ENCODE measurements at regions not wholly inside any gene's neighbourhood (a gene's known extent, or its start where the extent isn't known, plus 50 kb on each side); places are given as distances from the start of the nearest gene placed in this dataset.
A peak's percentile ranks its signal among the peaks of the same experiment; 100 is the strongest.

- Histone ChIP-seq H3K79me2 (ENCODE audit: control insufficient read depth, insufficient read depth, low read length, poor library complexity) (no peaks in the 10 kb centered on the region), H3K4me1 (ENCODE audit: control insufficient read depth in 1 of 2, insufficient read depth in 2 of 2, low read length in 2 of 2) (peaks cover 3 to 4% of the 10 kb centered on the region in 2 experiments), H2BK12ac (ENCODE audit: low read length) (peak overlapping the region; percentile 46), H3K4ac (ENCODE audit: low read depth, low read length) (no peak overlapping the region), H3K9me3 (ENCODE audit: insufficient read depth, low read depth, low read length) (peaks cover 2% of the 10 kb centered on the region), H2AFZ (ENCODE audit: insufficient read depth, low read length, poor library complexity) (peak overlapping the region; percentile 2), H4K12ac (ENCODE audit: low read depth, low read length) (peak overlapping the region; percentile 23), H2BK120ac (ENCODE audit: insufficient read depth, low read length, poor library complexity) (peak overlapping the region; percentile 14), H2BK5ac (ENCODE audit: low read depth, low read length, poor library complexity) (no peak overlapping the region), H3K79me1 (ENCODE audit: low read length) (no peaks in the 10 kb centered on the region), H3K23ac (ENCODE audit: low read length) (no peak overlapping the region), H2AK5ac (ENCODE audit: low read length) (no peak overlapping the region), H3K36me3 (ENCODE audit: control insufficient read depth in 1 of 2, insufficient read depth in 2 of 2, low read length in 2 of 2) (no peaks in the 10 kb centered on the region), H3K9ac (ENCODE audit: low read length) (no peak overlapping the region), H3K27ac (ENCODE audit: low read depth, low read length) (no peak overlapping the region), H4K91ac (ENCODE audit: low read depth, low read length) (peak overlapping the region; percentile 4), H3K27me3 (ENCODE audit: insufficient read depth, low read length) (no peaks in the 10 kb centered on the region), H3K4me3 (ENCODE audit: low read depth, low read length) (no peak overlapping the region), H3K14ac (ENCODE audit: low read length) (no peak overlapping the region), H3K18ac (ENCODE audit: low read length) (no peak overlapping the region), H4K8ac (ENCODE audit: low read depth, low read length) (peak overlapping the region; percentile 5), H3K4me2 (ENCODE audit: low read length) (peak overlapping the region; percentile 49)
- peak in 1 of 2 donors; percentile 43 for DNase-seq
- WGBS (ENCODE audit: extremely low coverage, insufficient coverage, insufficient read length), result no CpG with 5 or more reads among the region's 16 CpGs
These were observed 222.8 kb downstream of the LY86 start for GRCh38 chr6:6811128-6812009.

GRCh38 chr6:6812427-6812826, 223.9 kb downstream of the LY86 start:
- H2BK5ac ChIP-seq (ENCODE audit: low read depth, low read length, poor library complexity), result no peak overlapping the region
- peak overlapping the region; percentile 43 for H2BK120ac ChIP-seq (ENCODE audit: insufficient read depth, low read length, poor library complexity)
- WGBS (ENCODE audit: extremely low coverage, insufficient coverage, insufficient read length), result no CpG with 5 or more reads among the region's 2 CpGs
- H4K91ac ChIP-seq (ENCODE audit: low read depth, low read length), result no peak overlapping the region
- H3K4me1 ChIP-seq (ENCODE audit: control insufficient read depth in 1 of 2, insufficient read depth in 2 of 2, low read length in 2 of 2), result peaks cover 3 to 4% of the 10 kb centered on the region in 2 experiments
- no peak overlapping the region for H2AFZ ChIP-seq (ENCODE audit: insufficient read depth, low read length, poor library complexity)
- H3K18ac ChIP-seq (ENCODE audit: low read length), result no peak overlapping the region
- H4K8ac ChIP-seq (ENCODE audit: low read depth, low read length), result no peak overlapping the region
- H4K12ac ChIP-seq (ENCODE audit: low read depth, low read length), result no peak overlapping the region
- no peaks in the 10 kb centered on the region for H3K36me3 ChIP-seq (ENCODE audit: control insufficient read depth in 1 of 2, insufficient read depth in 2 of 2, low read length in 2 of 2)
- H3K23ac ChIP-seq (ENCODE audit: low read length), result no peak overlapping the region
- no peak overlapping the region for H3K14ac ChIP-seq (ENCODE audit: low read length)
- H3K4ac ChIP-seq (ENCODE audit: low read depth, low read length), result no peak overlapping the region
- H3K27ac ChIP-seq (ENCODE audit: low read depth, low read length), result no peak overlapping the region
- H3K79me1 ChIP-seq (ENCODE audit: low read length), result no peaks in the 10 kb centered on the region
- H3K4me2 ChIP-seq (ENCODE audit: low read length), result no peak overlapping the region
- no peak overlapping the region for H3K4me3 ChIP-seq (ENCODE audit: low read depth, low read length)
- H2AK5ac ChIP-seq (ENCODE audit: low read length), result no peak overlapping the region
- H3K79me2 ChIP-seq (ENCODE audit: control insufficient read depth, insufficient read depth, low read length, poor library complexity), result no peaks in the 10 kb centered on the region
- DNase-seq, result no peak
- H3K9me3 ChIP-seq (ENCODE audit: insufficient read depth, low read depth, low read length), result peaks cover 2% of the 10 kb centered on the region
- no peaks in the 10 kb centered on the region for H3K27me3 ChIP-seq (ENCODE audit: insufficient read depth, low read length)
- H3K9ac ChIP-seq (ENCODE audit: low read length), result no peak overlapping the region
- peak overlapping the region; percentile 75 for H2BK12ac ChIP-seq (ENCODE audit: low read length)

GRCh38 chr6:6815732-6816131, 227.2 kb downstream of the LY86 start:
- no peaks in the 10 kb centered on the region for H3K9me3 ChIP-seq (ENCODE audit: insufficient read depth, low read depth, low read length)
- no peak overlapping the region for H2BK120ac ChIP-seq (ENCODE audit: insufficient read depth, low read length, poor library complexity)
- H2BK12ac ChIP-seq (ENCODE audit: low read length), result no peak overlapping the region
- H3K9ac ChIP-seq (ENCODE audit: low read length), result no peak overlapping the region
- H3K4me1 ChIP-seq (ENCODE audit: control insufficient read depth in 1 of 2, insufficient read depth in 2 of 2, low read length in 2 of 2), result peaks cover 4 to 8% of the 10 kb centered on the region in 2 experiments
- H3K79me1 ChIP-seq (ENCODE audit: low read length), result no peaks in the 10 kb centered on the region
- no peak overlapping the region for H3K4me2 ChIP-seq (ENCODE audit: low read length)
- H4K91ac ChIP-seq (ENCODE audit: low read depth, low read length), result no peak overlapping the region
- no peak overlapping the region for H3K4me3 ChIP-seq (ENCODE audit: low read depth, low read length)
- H2AK5ac ChIP-seq (ENCODE audit: low read length), result no peak overlapping the region
- H4K8ac ChIP-seq (ENCODE audit: low read depth, low read length), result no peak overlapping the region
- H3K27ac ChIP-seq (ENCODE audit: low read depth, low read length), result no peak overlapping the region
- H3K27me3 ChIP-seq (ENCODE audit: insufficient read depth, low read length), result no peaks in the 10 kb centered on the region
- DNase-seq, result no peak
- no peaks in the 10 kb centered on the region for H3K79me2 ChIP-seq (ENCODE audit: control insufficient read depth, insufficient read depth, low read length, poor library complexity)
- no peak overlapping the region for H2AFZ ChIP-seq (ENCODE audit: insufficient read depth, low read length, poor library complexity)
- no peak overlapping the region for H2BK5ac ChIP-seq (ENCODE audit: low read depth, low read length, poor library complexity)
- H3K18ac ChIP-seq (ENCODE audit: low read length), result no peak overlapping the region
- no peak overlapping the region for H4K12ac ChIP-seq (ENCODE audit: low read depth, low read length)
- no peak overlapping the region for H3K14ac ChIP-seq (ENCODE audit: low read length)
- H3K4ac ChIP-seq (ENCODE audit: low read depth, low read length), result no peak overlapping the region
- no peaks in the 10 kb centered on the region for H3K36me3 ChIP-seq (ENCODE audit: control insufficient read depth in 1 of 2, insufficient read depth in 2 of 2, low read length in 2 of 2)
- no CpG with 5 or more reads among the region's 5 CpGs for WGBS (ENCODE audit: extremely low coverage, insufficient coverage, insufficient read length)
- no peak overlapping the region for H3K23ac ChIP-seq (ENCODE audit: low read length)

- no peak overlapping the region for H3K9ac ChIP-seq (ENCODE audit: low read length)
- H4K91ac ChIP-seq (ENCODE audit: low read depth, low read length), result no peak overlapping the region
- H3K9me3 ChIP-seq (ENCODE audit: insufficient read depth, low read depth, low read length), result no peaks in the 10 kb centered on the region
- no peaks in the 10 kb centered on the region for H3K27me3 ChIP-seq (ENCODE audit: insufficient read depth, low read length)
- H3K79me1 ChIP-seq (ENCODE audit: low read length), result no peaks in the 10 kb centered on the region
- no peak overlapping the region for H3K4me2 ChIP-seq (ENCODE audit: low read length)
- no peak overlapping the region for H3K4me3 ChIP-seq (ENCODE audit: low read depth, low read length)
- H2BK120ac ChIP-seq (ENCODE audit: insufficient read depth, low read length, poor library complexity), result no peak overlapping the region
- DNase-seq, result no peak
- no peak overlapping the region for H3K27ac ChIP-seq (ENCODE audit: low read depth, low read length)
- H3K79me2 ChIP-seq (ENCODE audit: control insufficient read depth, insufficient read depth, low read length, poor library complexity), result no peaks in the 10 kb centered on the region
- no CpG with 5 or more reads among the region's 7 CpGs for WGBS (ENCODE audit: extremely low coverage, insufficient coverage, insufficient read length)
- H2AK5ac ChIP-seq (ENCODE audit: low read length), result no peak overlapping the region
- H2BK5ac ChIP-seq (ENCODE audit: low read depth, low read length, poor library complexity), result no peak overlapping the region
- H4K12ac ChIP-seq (ENCODE audit: low read depth, low read length), result no peak overlapping the region
- H4K8ac ChIP-seq (ENCODE audit: low read depth, low read length), result no peak overlapping the region
- no peak overlapping the region for H3K14ac ChIP-seq (ENCODE audit: low read length)
- peaks cover 4 to 8% of the 10 kb centered on the region in 2 experiments for H3K4me1 ChIP-seq (ENCODE audit: control insufficient read depth in 1 of 2, insufficient read depth in 2 of 2, low read length in 2 of 2)
- H3K23ac ChIP-seq (ENCODE audit: low read length), result no peak overlapping the region
- H3K4ac ChIP-seq (ENCODE audit: low read depth, low read length), result no peak overlapping the region
- no peak overlapping the region for H3K18ac ChIP-seq (ENCODE audit: low read length)
- H2BK12ac ChIP-seq (ENCODE audit: low read length), result no peak overlapping the region
- H3K36me3 ChIP-seq (ENCODE audit: control insufficient read depth in 1 of 2, insufficient read depth in 2 of 2, low read length in 2 of 2), result no peaks in the 10 kb centered on the region
- no peak overlapping the region for H2AFZ ChIP-seq (ENCODE audit: insufficient read depth, low read length, poor library complexity)
These were observed 228.2 kb downstream of the LY86 start for GRCh38 chr6:6816716-6817115.
